ENCODE measurements at regions not wholly inside any gene's neighbourhood (a gene's known extent, or its start where the extent isn't known, plus 50 kb on each side); places are given as distances from the start of the nearest gene placed in this dataset.

DNA sequence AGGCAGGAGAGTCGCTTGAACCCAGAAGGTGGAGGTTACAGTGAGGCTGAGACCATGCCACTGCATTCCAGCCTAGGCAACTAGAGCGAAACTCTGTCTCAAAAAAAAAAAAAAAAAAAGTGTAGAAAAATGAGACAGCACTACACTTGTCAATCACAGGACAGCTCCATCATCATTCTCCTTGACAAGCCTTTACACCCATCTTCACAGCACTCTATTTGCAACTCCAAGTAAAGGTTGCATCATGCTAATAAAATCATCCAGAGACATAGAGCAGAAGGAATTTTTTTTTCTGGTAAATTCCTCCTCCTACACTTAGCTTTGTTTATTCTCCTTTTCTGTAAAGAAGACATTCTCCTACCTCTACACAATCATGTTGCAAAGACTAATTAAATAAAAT is 791.0 kb upstream of the HS3ST5 start:
- no peak for FAIRE-seq
- DNase-seq (ENCODE audit: low read depth, low spot score), result no peak
- H3K9me1 ChIP-seq (replicated peaks; ENCODE audit: control insufficient read depth, extremely low read depth, insufficient read depth, low read length), result no peaks in the 10 kb centered on the region
- no peaks in the 10 kb centered on the region for H3K4me1 ChIP-seq (ENCODE audit: control insufficient read depth, extremely low read depth, insufficient read depth, low read length)
- dilution Hi-C loops (cut with MboI; ENCODE audit: extremely low pct_ligation_motif_present, low sequenced_read_pairs) (no loop called here), intact Hi-C loops (cut with micrococcal nuclease) (no loop called here)
- CTCF ChIA-PET, result no interaction called here
- H3K27ac ChIP-seq (ENCODE audit: insufficient read depth, low read depth, low read length), result no peak overlapping the region
- H2AFZ ChIP-seq (ENCODE audit: low read depth, low read length), result no peak overlapping the region
- no peaks in the 10 kb centered on the region for H4K20me1 ChIP-seq (replicated peaks; ENCODE audit: control insufficient read depth, extremely low read depth, insufficient read depth, low read length)
- H3K27me3 ChIP-seq (ENCODE audit: control insufficient read depth in 2 of 2, insufficient read depth in 2 of 2, low read length in 2 of 2), result no peaks in the 10 kb centered on the region
- H3K79me2 ChIP-seq (ENCODE audit: control insufficient read depth, insufficient read depth, low read length), result no peaks in the 10 kb centered on the region
- POLR2A ChIA-PET, result no interaction called here
- TF ChIP-seq, protein P1, sequence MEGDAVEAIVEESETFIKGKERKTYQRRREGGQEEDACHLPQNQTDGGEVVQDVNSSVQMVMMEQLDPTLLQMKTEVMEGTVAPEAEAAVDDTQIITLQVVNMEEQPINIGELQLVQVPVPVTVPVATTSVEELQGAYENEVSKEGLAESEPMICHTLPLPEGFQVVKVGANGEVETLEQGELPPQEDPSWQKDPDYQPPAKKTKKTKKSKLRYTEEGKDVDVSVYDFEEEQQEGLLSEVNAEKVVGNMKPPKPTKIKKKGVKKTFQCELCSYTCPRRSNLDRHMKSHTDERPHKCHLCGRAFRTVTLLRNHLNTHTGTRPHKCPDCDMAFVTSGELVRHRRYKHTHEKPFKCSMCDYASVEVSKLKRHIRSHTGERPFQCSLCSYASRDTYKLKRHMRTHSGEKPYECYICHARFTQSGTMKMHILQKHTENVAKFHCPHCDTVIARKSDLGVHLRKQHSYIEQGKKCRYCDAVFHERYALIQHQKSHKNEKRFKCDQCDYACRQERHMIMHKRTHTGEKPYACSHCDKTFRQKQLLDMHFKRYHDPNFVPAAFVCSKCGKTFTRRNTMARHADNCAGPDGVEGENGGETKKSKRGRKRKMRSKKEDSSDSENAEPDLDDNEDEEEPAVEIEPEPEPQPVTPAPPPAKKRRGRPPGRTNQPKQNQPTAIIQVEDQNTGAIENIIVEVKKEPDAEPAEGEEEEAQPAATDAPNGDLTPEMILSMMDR (IDR thresholded peaks at IDR 0.05; ENCODE audit: extremely low read depth in 1 of 2, insufficient read depth in 1 of 2, low read depth in 1 of 2, low read length in 2 of 2), result no peak
- TF ChIP-seq, protein P2, sequence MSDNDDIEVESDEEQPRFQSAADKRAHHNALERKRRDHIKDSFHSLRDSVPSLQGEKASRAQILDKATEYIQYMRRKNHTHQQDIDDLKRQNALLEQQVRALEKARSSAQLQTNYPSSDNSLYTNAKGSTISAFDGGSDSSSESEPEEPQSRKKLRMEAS (IDR thresholded peaks at IDR 0.05; ENCODE audit: insufficient read depth, insufficient read length), result no peak
- TF ChIP-seq POLR2A (IDR thresholded peaks at IDR 0.05; ENCODE audit: low read depth, low read length) (no peak), FOS (IDR thresholded peaks at IDR 0.05; ENCODE audit: borderline replicate concordance, insufficient read depth, low read length) (no peak)
- H3K9me3 ChIP-seq (replicated peaks; ENCODE audit: control insufficient read depth, insufficient read depth, low read length), result peaks cover 2% of the 10 kb centered on the region
- no peak overlapping the region for H3K4me3 ChIP-seq (replicated peaks in 1 of 3; ENCODE audit: insufficient read depth in 1 of 3, low read depth in 1 of 3, low read length in 3 of 3)
- BruUV-seq (replicated peaks), result no TSS peak
- no peak overlapping the region for H3K9ac ChIP-seq (replicated peaks; ENCODE audit: extremely low read depth, insufficient read depth, low read length)
- H3K4me2 ChIP-seq (ENCODE audit: insufficient read depth, low read length), result no peak overlapping the region
- no peaks in the 10 kb centered on the region for H3K36me3 ChIP-seq (ENCODE audit: control insufficient read depth in 2 of 2, extremely low read depth in 1 of 2, insufficient read depth in 2 of 2, low read length in 2 of 2)

DNA sequence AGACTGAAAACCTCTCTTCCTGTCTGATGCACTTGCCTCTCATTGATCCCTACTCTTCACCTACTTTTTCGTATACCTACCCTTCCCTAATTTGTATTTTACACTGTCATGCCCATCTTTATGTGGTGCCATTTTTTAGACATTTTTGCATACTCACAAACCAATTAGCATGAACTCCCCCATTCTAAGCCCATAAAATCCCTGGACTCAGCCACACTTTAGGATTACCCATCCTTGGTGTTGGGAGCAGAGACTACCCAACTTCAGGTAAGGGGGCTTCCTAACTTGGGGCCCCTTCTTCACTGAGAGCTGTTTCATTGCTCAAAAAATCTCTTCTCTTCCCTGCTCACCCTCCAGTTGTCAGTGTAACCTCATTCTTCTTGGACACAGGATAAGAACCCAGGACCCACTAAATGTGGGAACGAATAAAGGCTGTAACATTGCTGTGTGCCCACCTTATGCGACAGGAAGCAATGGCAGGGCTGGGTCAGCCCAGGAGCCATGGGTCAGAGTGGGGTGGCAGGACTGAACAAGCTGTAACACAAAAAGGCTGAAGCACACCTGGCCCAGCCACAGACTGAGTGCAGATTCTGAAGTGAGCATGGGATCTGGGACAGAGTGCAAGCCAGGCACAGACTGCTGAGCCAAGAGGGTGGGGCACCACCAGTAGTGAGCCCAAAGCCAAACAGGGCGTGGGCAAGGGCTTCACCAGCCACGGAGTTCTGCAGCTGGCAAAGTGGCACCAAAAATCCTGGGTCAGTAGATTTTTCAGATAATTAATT is 789.1 kb upstream of the HS3ST5 start:
- Histone ChIP-seq H3K4me2 (ENCODE audit: insufficient read depth, low read length) (no peak overlapping the region), H3K27ac (ENCODE audit: insufficient read depth, low read depth, low read length) (no peak overlapping the region), H3K4me3 (replicated peaks in 1 of 3; ENCODE audit: insufficient read depth in 1 of 3, low read depth in 1 of 3, low read length in 3 of 3) (no peak overlapping the region), H3K36me3 (ENCODE audit: control insufficient read depth in 2 of 2, extremely low read depth in 1 of 2, insufficient read depth in 2 of 2, low read length in 2 of 2) (no peaks in the 10 kb centered on the region), H3K27me3 (ENCODE audit: control insufficient read depth in 2 of 2, insufficient read depth in 2 of 2, low read length in 2 of 2) (no peaks in the 10 kb centered on the region), H3K9ac (replicated peaks; ENCODE audit: extremely low read depth, insufficient read depth, low read length) (no peak overlapping the region), H3K9me1 (replicated peaks; ENCODE audit: control insufficient read depth, extremely low read depth, insufficient read depth, low read length) (no peaks in the 10 kb centered on the region), H3K79me2 (ENCODE audit: control insufficient read depth, insufficient read depth, low read length) (no peaks in the 10 kb centered on the region), H2AFZ (ENCODE audit: low read depth, low read length) (no peak overlapping the region), H3K4me1 (ENCODE audit: control insufficient read depth, extremely low read depth, insufficient read depth, low read length) (no peaks in the 10 kb centered on the region), H3K9me3 (replicated peaks; ENCODE audit: control insufficient read depth, insufficient read depth, low read length) (no peaks in the 10 kb centered on the region), H4K20me1 (replicated peaks; ENCODE audit: control insufficient read depth, extremely low read depth, insufficient read depth, low read length) (no peaks in the 10 kb centered on the region)
- dilution Hi-C loops (cut with MboI; ENCODE audit: extremely low pct_ligation_motif_present, low sequenced_read_pairs), result no loop called here
- CTCF ChIA-PET, result no interaction called here
- FAIRE-seq (no peak), DNase-seq (ENCODE audit: low read depth, low spot score) (no peak)
- intact Hi-C loops (cut with micrococcal nuclease), result no loop called here
- no TSS peak for BruUV-seq (replicated peaks)
- POLR2A ChIA-PET, result no interaction called here
- TF ChIP-seq, protein P1 (IDR thresholded peaks at IDR 0.05; ENCODE audit: extremely low read depth in 1 of 2, insufficient read depth in 1 of 2, low read depth in 1 of 2, low read length in 2 of 2), result no peak
- TF ChIP-seq, protein P2 (IDR thresholded peaks at IDR 0.05; ENCODE audit: insufficient read depth, insufficient read length), result no peak
- TF ChIP-seq MYC (IDR thresholded peaks at IDR 0.05; ENCODE audit: low read depth, low read length), result no peak
- TF ChIP-seq POLR2AphosphoS5 (IDR thresholded peaks at IDR 0.05; ENCODE audit: insufficient read depth, low read depth, low read length), result no peak
- TF ChIP-seq FOS (IDR thresholded peaks at IDR 0.05; ENCODE audit: borderline replicate concordance, insufficient read depth, low read length), result no peak
- TF ChIP-seq POLR2A (IDR thresholded peaks at IDR 0.05; ENCODE audit: low read depth, low read length), result no peak
- TF ChIP-seq GATA2 (IDR thresholded peaks at IDR 0.05; ENCODE audit: insufficient read depth, insufficient read length, low read depth, low read length), result no peak
- no peak for TF ChIP-seq EZH2 (IDR thresholded peaks at IDR 0.05; ENCODE audit: borderline replicate concordance, low read depth, low read length, severe bottlenecking)
- no peak for TF ChIP-seq JUN (IDR thresholded peaks at IDR 0.05; ENCODE audit: borderline replicate concordance, insufficient read depth, insufficient read length, low read depth)
